ENCODE measurements at regions not wholly inside any gene's neighbourhood (a gene's known extent, or its start where the extent isn't known, plus 50 kb on each side); places are given as distances from the start of the nearest gene placed in this dataset.
"Not testable (repeated sequence)": the region's sequence is repeated elsewhere in the genome, so short reads cannot be mapped to it uniquely, and the experiment has no call there.

GRCh38 chr5:154700289-154700928, 54.8 kb upstream of the LARP1 start:
- peaks cover 5 to 25% (median 14%) of the 10 kb centered on the region in 4 experiments for H3K4me1 ChIP-seq (replicated peaks in 1 of 4; ENCODE audit: control insufficient read depth in 3 of 4, insufficient read depth in 4 of 4, low read length in 3 of 4)
- H3K14ac ChIP-seq (ENCODE audit: insufficient read length); FAIRE-seq; H4K5ac ChIP-seq (ENCODE audit: insufficient read length, low read depth, low read length); H3K9ac ChIP-seq (replicated peaks in 1 of 4; ENCODE audit: extremely low read depth in 1 of 4, low read depth in 3 of 4, low read length in 3 of 4); H3K18ac ChIP-seq (ENCODE audit: extremely low read depth, low read length); POLR2A ChIA-PET (ENCODE audit: partially characterized antibody); H3K56ac ChIP-seq (replicated peaks; ENCODE audit: insufficient read length, low read depth, low read length); H2BK20ac ChIP-seq (ENCODE audit: low read length); H2BK15ac ChIP-seq (ENCODE audit: low read length); H3K36me3 ChIP-seq (ENCODE audit: control insufficient read depth in 2 of 4, insufficient read depth in 4 of 4, low read length in 3 of 4); DNase-seq (ENCODE audit: low read depth in 1 of 2, low spot score in 2 of 2); H3K4me3 ChIP-seq (ENCODE audit: extremely low read depth in 1 of 4, insufficient read depth in 2 of 4, low read depth in 3 of 4, low read length in 4 of 4); H2BK120ac ChIP-seq (replicated peaks; ENCODE audit: low read depth, low read length); H3K9me3 ChIP-seq (ENCODE audit: insufficient read depth in 2 of 2, low read depth in 1 of 2, low read length in 1 of 2); H3K4me2 ChIP-seq (ENCODE audit: insufficient read depth in 1 of 2, low read depth in 2 of 2, low read length in 2 of 2); H3K27ac ChIP-seq (ENCODE audit: low read depth, low read length); H4K91ac ChIP-seq (replicated peaks; ENCODE audit: insufficient read length, low read length); H4K8ac ChIP-seq (ENCODE audit: extremely low read depth, insufficient read depth, low read length); H3K27me3 ChIP-seq (replicated peaks in 1 of 4; ENCODE audit: control insufficient read depth in 3 of 4, extremely low read depth in 1 of 4, insufficient read depth in 3 of 4, low read length in 3 of 4); H3K79me1 ChIP-seq (ENCODE audit: low read depth, low read length); H2AFZ ChIP-seq (ENCODE audit: low read length); H2BK12ac ChIP-seq (ENCODE audit: low read depth, low read length); H3K4ac ChIP-seq (replicated peaks; ENCODE audit: insufficient read length, low read depth, low read length); H2BK5ac ChIP-seq (ENCODE audit: low read depth, low read length); H4K20me1 ChIP-seq (replicated peaks in 1 of 2; ENCODE audit: control insufficient read depth in 1 of 2, insufficient read depth in 2 of 2, low read length in 2 of 2); H3K23me2 ChIP-seq (ENCODE audit: low read depth, low read length); H3K23ac ChIP-seq (ENCODE audit: insufficient read length): not testable (repeated sequence)
- peaks cover 0 to 12% of the 10 kb centered on the region in 2 experiments; a peak in 2 of 4 replicates for H3K79me2 ChIP-seq (ENCODE audit: control insufficient read depth in 1 of 2, insufficient read depth in 2 of 2, low read length in 2 of 2)
- H2AK5ac ChIP-seq (ENCODE audit: low read depth, low read length): 0 out of 2 replicates have a peak overlapping the region, but pooled peaks have one; percentile 32
- 95% methylated on average over 10 of the region's 10 CpGs; no CpG with 5 or more reads in 1 of the 2 experiments for WGBS, 2 experiments (ENCODE audit: extremely low coverage in 1 of 2, insufficient coverage in 1 of 2, insufficient read length in 1 of 2, insufficient replicate concordance in 2 of 2, low coverage in 1 of 2, low lambda C conversion rate in 2 of 2, missing lambda C conversion rate in 1 of 2)
- CTCF ChIA-PET (ENCODE audit: partially characterized antibody): interaction anchor here (2.2 kb wide), 1 partner anchor 13 kb away, joined by 10 read pairs; no protein-coding TSS in a partner anchor
